ENCODE measurements at regions not wholly inside any gene's neighbourhood (a gene's known extent, or its start where the extent isn't known, plus 50 kb on each side); places are given as distances from the start of the nearest gene placed in this dataset.

GRCh38 chr1:105997516-105997915 lies 1059.0 kb upstream of the PRMT6 start:
- DNase-seq = no peak

GRCh38 chr1:106022312-106022902 lies 1034.1 kb upstream of the PRMT6 start:
- DNase-seq = peak in 1 of 2 experiments; percentile 0

GRCh38 chr1:106027871-106028270 lies 1028.6 kb upstream of the PRMT6 start:
- no peak for DNase-seq

- no peak for DNase-seq
These were observed 1018.9 kb upstream of the PRMT6 start for GRCh38 chr1:106037526-106037925.

GRCh38 chr1:106038260-106038659 lies 1018.2 kb upstream of the PRMT6 start:
- DNase-seq = no peak

- DNase-seq = no peak
These were observed 1012.5 kb upstream of the PRMT6 start for GRCh38 chr1:106043971-106044370.

- DNase-seq = no peak
These were observed 1009.3 kb upstream of the PRMT6 start for GRCh38 chr1:106047210-106047609.

- no peak for DNase-seq
These were observed 1006.9 kb upstream of the PRMT6 start for GRCh38 chr1:106049595-106049994.

- peak in 1 of 2 experiments; percentile 31 for DNase-seq
These were observed 1000.6 kb upstream of the PRMT6 start for GRCh38 chr1:106055855-106056254.

- no peak for DNase-seq
These were observed 994.6 kb upstream of the PRMT6 start for GRCh38 chr1:106061586-106062495.

GRCh38 chr1:106063510-106063909 lies 993.0 kb upstream of the PRMT6 start:
- peak in 1 of 2 experiments; percentile 68 for DNase-seq

GRCh38 chr1:106072909-106073600 lies 983.4 kb upstream of the PRMT6 start:
- no peak for DNase-seq

GRCh38 chr1:106080608-106081325 lies 975.7 kb upstream of the PRMT6 start:
- no peak for DNase-seq

GRCh38 chr1:106111044-106111443 lies 945.4 kb upstream of the PRMT6 start:
- no peak for DNase-seq

- no peak for DNase-seq
These were observed 942.6 kb upstream of the PRMT6 start for GRCh38 chr1:106113851-106114250.

GRCh38 chr1:106120789-106121188 lies 935.7 kb upstream of the PRMT6 start:
- DNase-seq = no peak

- no peak for DNase-seq
These were observed 934.7 kb upstream of the PRMT6 start for GRCh38 chr1:106121728-106122127.

- DNase-seq = no peak
These were observed 921.9 kb upstream of the PRMT6 start for GRCh38 chr1:106134561-106134960.

- no peak for DNase-seq
These were observed 883.4 kb upstream of the PRMT6 start for GRCh38 chr1:106173101-106173500.

GRCh38 chr1:106178791-106179190 lies 877.7 kb upstream of the PRMT6 start:
- no peak for DNase-seq

- DNase-seq = no peak
These were observed 874.6 kb upstream of the PRMT6 start for GRCh38 chr1:106181866-106182265.

- DNase-seq = no peak
These were observed 871.4 kb upstream of the PRMT6 start for GRCh38 chr1:106185089-106185488.

- DNase-seq = no peak
These were observed 866.7 kb upstream of the PRMT6 start for GRCh38 chr1:106189780-106190179.

Measured in NCI-H2081 (cell line).